ENCODE measurements at regions not wholly inside any gene's neighbourhood (a gene's known extent, or its start where the extent isn't known, plus 50 kb on each side); places are given as distances from the start of the nearest gene placed in this dataset.
"Not testable (repeated sequence)": the region's sequence is repeated elsewhere in the genome, so short reads cannot be mapped to it uniquely, and the experiment has no call there.

- DNase-seq: peak in 1 of 2 donors; percentile 19
- Histone ChIP-seq H3K4me1 (ENCODE audit: control insufficient read depth, insufficient read depth, low read length) (no peaks in the 10 kb centered on the region), H3K27ac (ENCODE audit: low read length) (no peak overlapping the region), H3K27me3 (ENCODE audit: control insufficient read depth, insufficient read depth, low read length) (no peaks in the 10 kb centered on the region), H3K9me3 (ENCODE audit: control insufficient read depth, low read depth, low read length) (peaks cover 3% of the 10 kb centered on the region), H3K4me3 (ENCODE audit: low read length) (no peak overlapping the region), H3K36me3 (ENCODE audit: control insufficient read depth, insufficient read depth, low read length) (no peaks in the 10 kb centered on the region)
- no CpG with 5 or more reads among the region's 1 CpG for WGBS (ENCODE audit: insufficient coverage, low lambda C conversion rate)
Observed at GRCh38 chr7:124113045-124113444, 80.2 kb upstream of the TMEM229A start.

- H3K27ac ChIP-seq (ENCODE audit: low read length): no peak overlapping the region
- no peak overlapping the region for H3K4me3 ChIP-seq (ENCODE audit: low read length)
- no peak for DNase-seq
- H3K27me3 ChIP-seq (ENCODE audit: control insufficient read depth, insufficient read depth, low read length): no peaks in the 10 kb centered on the region
- H3K9me3 ChIP-seq (ENCODE audit: control insufficient read depth, low read depth, low read length): peaks cover 7% of the 10 kb centered on the region
- 40% methylated on average over 1 of the region's 2 CpGs for WGBS (ENCODE audit: insufficient coverage, low lambda C conversion rate)
- no peaks in the 10 kb centered on the region for H3K36me3 ChIP-seq (ENCODE audit: control insufficient read depth, insufficient read depth, low read length)
- no peaks in the 10 kb centered on the region for H3K4me1 ChIP-seq (ENCODE audit: control insufficient read depth, insufficient read depth, low read length)
Observed at GRCh38 chr7:124106575-124106974, 73.7 kb upstream of the TMEM229A start.

- Histone ChIP-seq H3K36me3 (ENCODE audit: control insufficient read depth, insufficient read depth, low read length) (no peaks in the 10 kb centered on the region), H3K9me3 (ENCODE audit: control insufficient read depth, low read depth, low read length) (peaks cover 7% of the 10 kb centered on the region), H3K4me1 (ENCODE audit: control insufficient read depth, insufficient read depth, low read length) (no peaks in the 10 kb centered on the region), H3K27me3 (ENCODE audit: control insufficient read depth, insufficient read depth, low read length) (no peaks in the 10 kb centered on the region), H3K4me3 (ENCODE audit: low read length) (no peak overlapping the region), H3K27ac (ENCODE audit: low read length) (no peak overlapping the region)
- WGBS (ENCODE audit: insufficient coverage, low lambda C conversion rate): 0% methylated on average over 1 of the region's 5 CpGs
- peak in 1 of 2 donors; percentile 9 for DNase-seq
Observed at GRCh38 chr7:124101173-124101768, 68.4 kb upstream of the TMEM229A start.

GRCh38 chr7:124100190-124100589 lies 67.3 kb upstream of the TMEM229A start:
- Histone ChIP-seq H3K4me3 (ENCODE audit: low read length) (no peak overlapping the region), H3K36me3 (ENCODE audit: control insufficient read depth, insufficient read depth, low read length) (no peaks in the 10 kb centered on the region), H3K27me3 (ENCODE audit: control insufficient read depth, insufficient read depth, low read length) (no peaks in the 10 kb centered on the region), H3K27ac (ENCODE audit: low read length) (no peak overlapping the region), H3K4me1 (ENCODE audit: control insufficient read depth, insufficient read depth, low read length) (no peaks in the 10 kb centered on the region), H3K9me3 (ENCODE audit: control insufficient read depth, low read depth, low read length) (peaks cover 7% of the 10 kb centered on the region)
- DNase-seq: no peak
- whole genome bisulfite sequencing (ENCODE audit: insufficient coverage, low lambda C conversion rate): no CpG with 5 or more reads among the region's 3 CpGs

GRCh38 chr7:124099585-124099984 lies 66.7 kb upstream of the TMEM229A start:
- H3K4me1 ChIP-seq (ENCODE audit: control insufficient read depth, insufficient read depth, low read length); H3K27me3 ChIP-seq (ENCODE audit: control insufficient read depth, insufficient read depth, low read length); H3K36me3 ChIP-seq (ENCODE audit: control insufficient read depth, insufficient read depth, low read length); DNase-seq; H3K4me3 ChIP-seq (ENCODE audit: low read length); H3K9me3 ChIP-seq (ENCODE audit: control insufficient read depth, low read depth, low read length); H3K27ac ChIP-seq (ENCODE audit: low read length): not testable (repeated sequence)
- WGBS (ENCODE audit: insufficient coverage, low lambda C conversion rate): no CpG with 5 or more reads among the region's 10 CpGs

- peaks cover 10% of the 10 kb centered on the region for H3K4me1 ChIP-seq (ENCODE audit: control insufficient read depth, insufficient read depth, low read length)
Observed at GRCh38 chr7:124089621-124090020, 56.8 kb upstream of the TMEM229A start.

GRCh38 chr7:124088590-124088989 lies 55.7 kb upstream of the TMEM229A start:
- Histone ChIP-seq H3K9me3 (ENCODE audit: control insufficient read depth, low read depth, low read length) (no peaks in the 10 kb centered on the region), H3K27ac (ENCODE audit: low read length) (no peak overlapping the region), H3K27me3 (ENCODE audit: control insufficient read depth, insufficient read depth, low read length) (no peaks in the 10 kb centered on the region), H3K36me3 (ENCODE audit: control insufficient read depth, insufficient read depth, low read length) (no peaks in the 10 kb centered on the region), H3K4me3 (ENCODE audit: low read length) (no peak overlapping the region), H3K4me1 (ENCODE audit: control insufficient read depth, insufficient read depth, low read length) (peaks cover 10% of the 10 kb centered on the region)
- no CpG with 5 or more reads among the region's 1 CpG for WGBS (ENCODE audit: insufficient coverage, low lambda C conversion rate)
- DNase-seq: no peak

More at GRCh38 chr7:124089621-124090020, 56.8 kb upstream of the TMEM229A start:
- no peaks in the 10 kb centered on the region for H3K9me3 ChIP-seq (ENCODE audit: control insufficient read depth, low read depth, low read length)
- H3K27ac ChIP-seq (ENCODE audit: low read length): no peak overlapping the region
- no peak for DNase-seq
- H3K4me3 ChIP-seq (ENCODE audit: low read length): no peak overlapping the region
- H3K27me3 ChIP-seq (ENCODE audit: control insufficient read depth, insufficient read depth, low read length): no peaks in the 10 kb centered on the region
- no peaks in the 10 kb centered on the region for H3K36me3 ChIP-seq (ENCODE audit: control insufficient read depth, insufficient read depth, low read length)
- 50% methylated on average over 1 of the region's 2 CpGs for WGBS (ENCODE audit: insufficient coverage, low lambda C conversion rate)

GRCh38 chr7:124086843-124087242 lies 54.0 kb upstream of the TMEM229A start:
- no peaks in the 10 kb centered on the region for H3K36me3 ChIP-seq (ENCODE audit: control insufficient read depth, insufficient read depth, low read length)
- H3K4me1 ChIP-seq (ENCODE audit: control insufficient read depth, insufficient read depth, low read length): peaks cover 10% of the 10 kb centered on the region
- H3K4me3 ChIP-seq (ENCODE audit: low read length): no peak overlapping the region
- no peaks in the 10 kb centered on the region for H3K9me3 ChIP-seq (ENCODE audit: control insufficient read depth, low read depth, low read length)
- no peak overlapping the region for H3K27ac ChIP-seq (ENCODE audit: low read length)
- DNase-seq: no peak
- WGBS (ENCODE audit: insufficient coverage, low lambda C conversion rate): 100% methylated on average over 1 of the region's 2 CpGs
- H3K27me3 ChIP-seq (ENCODE audit: control insufficient read depth, insufficient read depth, low read length): no peaks in the 10 kb centered on the region

- no peak overlapping the region for H3K4me3 ChIP-seq (ENCODE audit: low read length)
- H3K27ac ChIP-seq (ENCODE audit: low read length): peak overlapping the region; percentile 24
- peaks cover 10% of the 10 kb centered on the region for H3K4me1 ChIP-seq (ENCODE audit: control insufficient read depth, insufficient read depth, low read length)
- WGBS (ENCODE audit: insufficient coverage, low lambda C conversion rate): 11% methylated on average over 3 of the region's 4 CpGs
- H3K9me3 ChIP-seq (ENCODE audit: control insufficient read depth, low read depth, low read length): no peaks in the 10 kb centered on the region
- DNase-seq: peak; percentile 59 to 86
- H3K36me3 ChIP-seq (ENCODE audit: control insufficient read depth, insufficient read depth, low read length): no peaks in the 10 kb centered on the region
- no peaks in the 10 kb centered on the region for H3K27me3 ChIP-seq (ENCODE audit: control insufficient read depth, insufficient read depth, low read length)
Observed at GRCh38 chr7:124085179-124085578, 52.3 kb upstream of the TMEM229A start.

GRCh38 chr7:124084024-124084423 lies 51.2 kb upstream of the TMEM229A start:
- no peaks in the 10 kb centered on the region for H3K36me3 ChIP-seq (ENCODE audit: control insufficient read depth, insufficient read depth, low read length)
- no peaks in the 10 kb centered on the region for H3K9me3 ChIP-seq (ENCODE audit: control insufficient read depth, low read depth, low read length)
- no peak overlapping the region for H3K27ac ChIP-seq (ENCODE audit: low read length)
- H3K4me3 ChIP-seq (ENCODE audit: low read length): no peak overlapping the region
- peaks cover 10% of the 10 kb centered on the region for H3K4me1 ChIP-seq (ENCODE audit: control insufficient read depth, insufficient read depth, low read length)
- H3K27me3 ChIP-seq (ENCODE audit: control insufficient read depth, insufficient read depth, low read length): no peaks in the 10 kb centered on the region
- DNase-seq: peak in 1 of 2 donors; percentile 13
- no CpG with 5 or more reads among the region's 3 CpGs for WGBS (ENCODE audit: insufficient coverage, low lambda C conversion rate)
